Endothelial cell of umbilical vein (primary cell): ENCODE measurements at regions not wholly inside any gene's neighbourhood (a gene's known extent, or its start where the extent isn't known, plus 50 kb on each side); places are given as distances from the start of the nearest gene placed in this dataset.

Source experiments
- BruUV-seq: library from RNA; stranded (reverse); fragments of 400-500 nt; replicated peaks from 2 replicates; lab custom pipeline; 2021; lab: Mats Ljungman, UMichigan
- CTCF ChIA-PET: fragments of 300-600, 350-600 bp; sonication (Branson Sonifier 250); formaldehyde crosslinking; loops from one replicate; lab custom pipeline; 2021; ENCODE audit warnings: antibody characterized with exemption, inconsistent platforms; lab: Charles Lee
- POLR2A ChIA-PET: fragments of 300-600, 350-600 bp; sonication (Branson Sonifier 250); formaldehyde crosslinking; loops from one replicate; lab custom pipeline; 2021; ENCODE audit warnings: antibody characterized with exemption, inconsistent platforms; lab: Charles Lee
- DNase-seq: peaks from one replicate; pipeline ENCODE4 v3.0.0-alpha.2; 2011; ENCODE audit warnings: low read depth, low spot score
- FAIRE-seq: peaks from 2 replicates; lab custom pipeline; 2011; peaks lifted over from hg19 to GRCh38; lab: Jason Lieb, UNC
- H2AFZ ChIP-seq: 2 replicates; pipeline ENCODE4 v1.6.0; 2012; ENCODE audit warnings: low read depth, low read length, control low read depth, inconsistent platforms
- H3K27ac ChIP-seq: 2 replicates; pipeline ENCODE4 v1.5.1; 2011; ENCODE audit warnings: low read depth, mild to moderate bottlenecking, control low read depth, low read length, moderate library complexity; ENCODE audit not compliant: insufficient read depth
- H3K27me3 ChIP-seq, 2 experiments: 2 replicates each; pipeline versions ENCODE4 v1.6.0 to v1.6.1; 2011; ENCODE audit warnings: low read length in 2 of 2, mixed read lengths in 1 of 2; ENCODE audit not compliant: control insufficient read depth in 2 of 2, insufficient read depth in 2 of 2
- H3K36me3 ChIP-seq, 2 experiments: 2 replicates in 1 of 2; 3 replicates in 1 of 2; pipeline ENCODE4 v1.5.1; 2011; ENCODE audit warnings: low read length in 2 of 2, mild to moderate bottlenecking in 1 of 2, moderate library complexity in 1 of 2; ENCODE audit not compliant: control insufficient read depth in 2 of 2, insufficient read depth in 2 of 2; ENCODE audit errors: extremely low read depth in 1 of 2
- H3K4me1 ChIP-seq: 3 replicates; pipeline ENCODE4 v1.5.1; 2011; ENCODE audit warnings: mild to moderate bottlenecking, low read length; ENCODE audit not compliant: control insufficient read depth, insufficient read depth; ENCODE audit errors: extremely low read depth
- H3K4me2 ChIP-seq: 2 replicates; pipeline ENCODE4 v1.6.1; 2011; ENCODE audit warnings: low read length, control low read depth, mixed read lengths; ENCODE audit not compliant: insufficient read depth
- H3K4me3 ChIP-seq, 3 experiments: fragments of 200-600 bp in 1 of 3; sonication (generic), shearing (Covaris generic) in 1 of 3; replicated peaks in 1 of 3; 2 replicates each; pipeline ENCODE4 v1.5.1; 2011 to 2016; ENCODE audit warnings: control low read depth in 3 of 3, low read length in 3 of 3, mild to moderate bottlenecking in 2 of 3, inconsistent platforms in 1 of 3, low read depth in 1 of 3, moderate library complexity in 1 of 3; ENCODE audit not compliant: insufficient read depth in 1 of 3
- H3K79me2 ChIP-seq: 2 replicates; pipeline ENCODE4 v1.6.0; 2012; ENCODE audit warnings: low read length, inconsistent platforms; ENCODE audit not compliant: control insufficient read depth, insufficient read depth
- H3K9ac ChIP-seq: replicated peaks from 2 replicates; pipeline ENCODE3; 2011; ENCODE audit warnings: low read length, control low read depth; ENCODE audit not compliant: insufficient read depth; ENCODE audit errors: extremely low read depth
- H3K9me1 ChIP-seq: replicated peaks from 3 replicates; pipeline ENCODE4 v1.6.0; 2011; ENCODE audit warnings: mild to moderate bottlenecking, low read length; ENCODE audit not compliant: control insufficient read depth, insufficient read depth; ENCODE audit errors: extremely low read depth
- H3K9me3 ChIP-seq: replicated peaks from 2 replicates; pipeline ENCODE4 v1.5.1; 2012; ENCODE audit warnings: low read length, inconsistent platforms; ENCODE audit not compliant: control insufficient read depth, insufficient read depth
- H4K20me1 ChIP-seq: replicated peaks from 2 replicates; pipeline ENCODE3; 2011; ENCODE audit warnings: mild to moderate bottlenecking, low read length; ENCODE audit not compliant: control insufficient read depth, insufficient read depth; ENCODE audit errors: extremely low read depth
- EZH2 ChIP-seq: IDR thresholded peaks from 2 replicates; pipeline ENCODE4 v1.6.1; 2012; ENCODE audit warnings: borderline replicate concordance, low read depth, mild to moderate bottlenecking, moderate library complexity, low read length, inconsistent platforms; ENCODE audit not compliant: severe bottlenecking
- FOS ChIP-seq: IDR thresholded peaks from 2 replicates; pipeline ENCODE4 v1.6.1; 2011; ENCODE audit warnings: mild to moderate bottlenecking, low read length, moderate library complexity, borderline replicate concordance; ENCODE audit not compliant: insufficient read depth
- GATA2 ChIP-seq: IDR thresholded peaks from 2 replicates; pipeline ENCODE4 v1.7.0; 2011; ENCODE audit warnings: low read depth, mild to moderate bottlenecking, moderate library complexity, mixed read lengths, low read length; ENCODE audit not compliant: insufficient read length, insufficient read depth
- JUN ChIP-seq: IDR thresholded peaks from 2 replicates; pipeline ENCODE4 v1.6.1; 2011; ENCODE audit warnings: borderline replicate concordance, low read depth; ENCODE audit not compliant: insufficient read length, insufficient read depth
- MYC ChIP-seq: IDR thresholded peaks from one replicate; pipeline ENCODE4 v1.6.1; 2011; ENCODE audit warnings: mild to moderate bottlenecking, low read depth, low read length
- POLR2A ChIP-seq: IDR thresholded peaks from 2 replicates; pipeline ENCODE4 v1.6.1; 2012; ENCODE audit warnings: low read depth, mild to moderate bottlenecking, control low read depth, low read length
- POLR2AphosphoS5 ChIP-seq: IDR thresholded peaks from 2 replicates; pipeline ENCODE4 v1.6.1; 2012; ENCODE audit warnings: low read depth, mild to moderate bottlenecking, control low read depth, low read length, moderate library complexity; ENCODE audit not compliant: insufficient read depth
- dilution Hi-C: fragments of 300-500 bp; cut with MboI; formaldehyde crosslinking; loops from one replicate; pipeline ENCODE4 v1.15.0; 2019; ENCODE audit warnings: low sequenced_read_pairs; ENCODE audit not compliant: extremely low pct_ligation_motif_present
- intact Hi-C: fragments of 100-400 bp; cut with micrococcal nuclease; formaldehyde crosslinking; loops from one replicate; pipeline ENCODE4 v1.10.0; 2022
- TF ChIP-seq, protein P1 (sequence below): IDR thresholded peaks from 2 replicates; pipeline ENCODE4 v1.6.1; 2011; ENCODE audit not compliant: insufficient read depth, insufficient read length
- TF ChIP-seq, protein P2 (sequence below), 2 donors: IDR thresholded peaks; 1 replicate in 1 of 2; 2 replicates in 1 of 2; pipeline ENCODE4 v1.5.1; 2011; ENCODE audit warnings: low read length in 2 of 2, mild to moderate bottlenecking in 2 of 2, moderate library complexity in 2 of 2, control low read depth in 1 of 2, inconsistent platforms in 1 of 2, low read depth in 1 of 2; ENCODE audit not compliant: insufficient read depth in 1 of 2; ENCODE audit errors: extremely low read depth in 1 of 2

- Histone ChIP-seq H3K27ac (no peak overlapping the region), H2AFZ (no peak overlapping the region), H3K79me2 (no peaks in the 10 kb centered on the region), H3K27me3 (no peaks in the 10 kb centered on the region), H3K9me3 (no peaks in the 10 kb centered on the region), H3K4me3 (no peak overlapping the region), H3K9me1 (no peaks in the 10 kb centered on the region), H4K20me1 (no peaks in the 10 kb centered on the region), H3K4me1 (no peaks in the 10 kb centered on the region), H3K36me3 (no peaks in the 10 kb centered on the region), H3K4me2 (no peak overlapping the region), H3K9ac (no peak overlapping the region)
- CTCF ChIA-PET: no interaction called here
- DNase-seq: no peak
- dilution Hi-C loops: no loop called here
- TF ChIP-seq EZH2 (no peak), JUN (no peak), GATA2 (no peak), POLR2AphosphoS5 (no peak), MYC (no peak), POLR2A (no peak)
- TF ChIP-seq, protein P1, sequence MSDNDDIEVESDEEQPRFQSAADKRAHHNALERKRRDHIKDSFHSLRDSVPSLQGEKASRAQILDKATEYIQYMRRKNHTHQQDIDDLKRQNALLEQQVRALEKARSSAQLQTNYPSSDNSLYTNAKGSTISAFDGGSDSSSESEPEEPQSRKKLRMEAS: no peak
- BruUV-seq: no TSS peak
- no peak for FAIRE-seq
- POLR2A ChIA-PET: no interaction called here
- intact Hi-C loops: no loop called here
Observed at GRCh38 chr12:97630356-97630755, 167.8 kb downstream of the RMST start.

- no peaks in the 10 kb centered on the region for H3K4me1 ChIP-seq
Observed at GRCh38 chr12:97630875-97631274, 168.3 kb downstream of the RMST start.

More at GRCh38 chr12:97630875-97631274, 168.3 kb downstream of the RMST start:
- no peak overlapping the region for H3K9ac ChIP-seq
- TF ChIP-seq GATA2 (no peak), FOS (no peak), POLR2A (no peak), POLR2AphosphoS5 (no peak), EZH2 (no peak), JUN (no peak), MYC (no peak)
- TF ChIP-seq, protein P2, sequence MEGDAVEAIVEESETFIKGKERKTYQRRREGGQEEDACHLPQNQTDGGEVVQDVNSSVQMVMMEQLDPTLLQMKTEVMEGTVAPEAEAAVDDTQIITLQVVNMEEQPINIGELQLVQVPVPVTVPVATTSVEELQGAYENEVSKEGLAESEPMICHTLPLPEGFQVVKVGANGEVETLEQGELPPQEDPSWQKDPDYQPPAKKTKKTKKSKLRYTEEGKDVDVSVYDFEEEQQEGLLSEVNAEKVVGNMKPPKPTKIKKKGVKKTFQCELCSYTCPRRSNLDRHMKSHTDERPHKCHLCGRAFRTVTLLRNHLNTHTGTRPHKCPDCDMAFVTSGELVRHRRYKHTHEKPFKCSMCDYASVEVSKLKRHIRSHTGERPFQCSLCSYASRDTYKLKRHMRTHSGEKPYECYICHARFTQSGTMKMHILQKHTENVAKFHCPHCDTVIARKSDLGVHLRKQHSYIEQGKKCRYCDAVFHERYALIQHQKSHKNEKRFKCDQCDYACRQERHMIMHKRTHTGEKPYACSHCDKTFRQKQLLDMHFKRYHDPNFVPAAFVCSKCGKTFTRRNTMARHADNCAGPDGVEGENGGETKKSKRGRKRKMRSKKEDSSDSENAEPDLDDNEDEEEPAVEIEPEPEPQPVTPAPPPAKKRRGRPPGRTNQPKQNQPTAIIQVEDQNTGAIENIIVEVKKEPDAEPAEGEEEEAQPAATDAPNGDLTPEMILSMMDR (IDR thresholded peaks at IDR 0.05; ENCODE audit: extremely low read depth in 1 of 2, insufficient read depth in 1 of 2, low read depth in 1 of 2, low read length in 2 of 2): no peak
- TF ChIP-seq, protein P1: no peak
- CTCF ChIA-PET: no interaction called here
- no peak for DNase-seq
- H3K4me2 ChIP-seq: no peak overlapping the region
- intact Hi-C loops: no loop called here
- H3K36me3 ChIP-seq: no peaks in the 10 kb centered on the region
- BruUV-seq: no TSS peak
- no peaks in the 10 kb centered on the region for H3K9me1 ChIP-seq
- H4K20me1 ChIP-seq: no peaks in the 10 kb centered on the region
- H3K27ac ChIP-seq: no peak overlapping the region
- H3K27me3 ChIP-seq: no peaks in the 10 kb centered on the region
- H3K4me3 ChIP-seq: no peak overlapping the region
- dilution Hi-C loops: no loop called here
- POLR2A ChIA-PET: no interaction called here
- H3K9me3 ChIP-seq: no peaks in the 10 kb centered on the region
- H2AFZ ChIP-seq: no peak overlapping the region
- no peak for FAIRE-seq
- H3K79me2 ChIP-seq: no peaks in the 10 kb centered on the region
